Esophagus squamous epithelium (tissue), 4 donors: ENCODE measurements at regions not wholly inside any gene's neighbourhood (a gene's known extent, or its start where the extent isn't known, plus 50 kb on each side); places are given as distances from the start of the nearest gene placed in this dataset.

ENCODE experiments used
- CTCF ChIP-seq, 6 experiments: fragments of 450-650 bp in 4 of 6; fragments of 200-600 bp in 2 of 6; sonication (generic) in 2 of 6; IDR thresholded peaks; one replicate each; pipeline ENCODE4 v1.5.1; 2016 to 2019; ENCODE audit warnings: antibody characterized with exemption in 6 of 6, mild to moderate bottlenecking in 4 of 6, moderate library complexity in 4 of 6
- POLR2A ChIP-seq, 4 donors: fragments of 450-650 bp; IDR thresholded peaks; one replicate each; pipeline ENCODE4 v1.6.1; 2017; ENCODE audit warnings: antibody characterized with exemption in 4 of 4, mild to moderate bottlenecking in 4 of 4, moderate library complexity in 3 of 4

DNA sequence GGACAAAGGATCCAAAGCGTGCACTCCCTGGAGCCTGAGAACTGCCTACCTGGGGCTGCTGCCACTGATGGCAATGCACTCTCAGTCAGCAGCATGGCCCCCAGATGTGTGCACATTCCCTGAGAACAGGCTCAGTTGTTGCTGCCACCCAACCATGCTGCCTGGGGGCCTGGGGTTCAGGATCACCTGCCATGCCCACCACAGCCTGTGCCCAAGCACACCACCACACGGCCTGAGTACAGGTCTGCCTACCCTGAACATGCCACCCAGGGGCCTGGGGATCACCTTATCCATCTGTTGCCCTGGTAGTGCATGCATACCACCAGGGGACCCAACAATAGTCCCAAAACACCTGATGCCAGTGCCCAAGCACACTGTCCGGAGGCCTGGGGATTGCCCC lies 1174.5 kb downstream of the SORCS1 start:
- TF ChIP-seq CTCF (IDR thresholded peaks at IDR 0.05) (no peak), POLR2A (IDR thresholded peaks at IDR 0.05) (no peak)
